Keratinocyte (primary cell): ENCODE measurements at regions not wholly inside any gene's neighbourhood (a gene's known extent, or its start where the extent isn't known, plus 50 kb on each side); places are given as distances from the start of the nearest gene placed in this dataset.

Source experiments
- DNase-seq: peaks from one replicate; pipeline ENCODE4 v3.0.0-alpha.2; 2011; ENCODE audit warnings: low read depth, missing footprints, low spot score
- FAIRE-seq: peaks from 2 replicates; lab custom pipeline; 2011; peaks lifted over from hg19 to GRCh38; lab: Jason Lieb, UNC
- H2AFZ ChIP-seq: 2 replicates; pipeline ENCODE4 v1.6.0; 2012; ENCODE audit warnings: low read length, control low read depth, inconsistent platforms; ENCODE audit not compliant: control insufficient read depth
- H3K27ac ChIP-seq: 2 replicates; pipeline ENCODE4 v1.5.1; 2011; ENCODE audit warnings: low read length; ENCODE audit not compliant: control insufficient read depth, insufficient read depth
- H3K27me3 ChIP-seq: 3 replicates; pipeline ENCODE4 v1.6.0; 2011; ENCODE audit warnings: low read length; ENCODE audit not compliant: control insufficient read depth, insufficient read depth; ENCODE audit errors: extremely low read depth
- H3K36me3 ChIP-seq, 2 experiments: 2 replicates in 1 of 2; 3 replicates in 1 of 2; pipeline ENCODE4 v1.5.1; 2011; ENCODE audit warnings: low read length in 2 of 2, mild to moderate bottlenecking in 1 of 2; ENCODE audit not compliant: control insufficient read depth in 2 of 2, insufficient read depth in 2 of 2; ENCODE audit errors: extremely low read depth in 1 of 2
- H3K4me1 ChIP-seq: 3 replicates; pipeline ENCODE4 v1.5.1; 2011; ENCODE audit warnings: low read length; ENCODE audit not compliant: control insufficient read depth, insufficient read depth; ENCODE audit errors: extremely low read depth
- H3K4me2 ChIP-seq: 3 replicates; pipeline ENCODE4 v1.6.0; 2011; ENCODE audit warnings: low read depth, low read length; ENCODE audit not compliant: control insufficient read depth, insufficient read depth; ENCODE audit errors: extremely low read depth
- H3K4me3 ChIP-seq, 3 experiments: fragments of 200-600 bp in 1 of 3; sonication (generic) in 1 of 3; 2 replicates in 2 of 3; 3 replicates in 1 of 3; pipeline ENCODE4 v1.5.1; 2011 to 2016; ENCODE audit warnings: low read length in 3 of 3, mild to moderate bottlenecking in 3 of 3, control low read depth in 2 of 3, inconsistent platforms in 1 of 3, low read depth in 1 of 3, mixed read lengths in 1 of 3, mixed run types in 1 of 3, moderate library complexity in 1 of 3; ENCODE audit not compliant: control insufficient read depth in 2 of 3, insufficient read depth in 2 of 3; ENCODE audit errors: extremely low read depth in 1 of 3
- H3K79me2 ChIP-seq: 2 replicates; pipeline ENCODE4 v1.6.0; 2012; ENCODE audit warnings: low read length; ENCODE audit not compliant: control insufficient read depth, insufficient read depth
- H3K9ac ChIP-seq: 3 replicates; pipeline ENCODE4 v1.6.0; 2011; ENCODE audit warnings: low read length; ENCODE audit not compliant: control insufficient read depth, insufficient read depth; ENCODE audit errors: extremely low read depth
- H3K9me1 ChIP-seq: 3 replicates; pipeline ENCODE4 v1.6.0; 2011; ENCODE audit warnings: low read length; ENCODE audit not compliant: control insufficient read depth, insufficient read depth; ENCODE audit errors: extremely low read depth
- H3K9me3 ChIP-seq: 2 replicates; pipeline ENCODE4 v1.5.1; 2012; ENCODE audit warnings: low read depth, low read length; ENCODE audit not compliant: control insufficient read depth
- H4K20me1 ChIP-seq: 3 replicates; pipeline ENCODE4 v1.6.0; 2011; ENCODE audit warnings: low read length; ENCODE audit not compliant: control insufficient read depth, insufficient read depth; ENCODE audit errors: extremely low read depth
- EZH2 ChIP-seq: IDR thresholded peaks from one replicate; pipeline ENCODE4 v1.6.1; 2012; ENCODE audit warnings: inconsistent platforms, mild to moderate bottlenecking, low read length, moderate library complexity
- dilution Hi-C: fragments of 300-500 bp; cut with MboI; formaldehyde crosslinking; loops from one replicate; pipeline ENCODE4 v1.7.0; 2020; ENCODE audit warnings: low sequenced_read_pairs; ENCODE audit not compliant: extremely low pct_ligation_motif_present
- TF ChIP-seq, protein P1 (sequence below), 3 experiments: IDR thresholded peaks in 1 of 3; conservative IDR thresholded peaks in 1 of 3; optimal IDR thresholded peaks in 1 of 3; 2 replicates in 2 of 3; 3 replicates in 1 of 3; pipeline versions ENCODE3 to v1.5.1; 2011; ENCODE audit warnings: low read length in 3 of 3, mild to moderate bottlenecking in 3 of 3, moderate library complexity in 2 of 3, control low read depth in 1 of 3, inconsistent platforms in 1 of 3; ENCODE audit not compliant: insufficient read depth in 2 of 3; ENCODE audit errors: extremely low read depth in 1 of 3

GRCh38 chr2:56707218-56707617 lies 523.4 kb downstream of the CCDC85A start:
- no peak overlapping the region for H3K27ac ChIP-seq
- H3K9me3 ChIP-seq, result no peaks in the 10 kb centered on the region
- H3K27me3 ChIP-seq, result no peaks in the 10 kb centered on the region
- TF ChIP-seq, protein P1, sequence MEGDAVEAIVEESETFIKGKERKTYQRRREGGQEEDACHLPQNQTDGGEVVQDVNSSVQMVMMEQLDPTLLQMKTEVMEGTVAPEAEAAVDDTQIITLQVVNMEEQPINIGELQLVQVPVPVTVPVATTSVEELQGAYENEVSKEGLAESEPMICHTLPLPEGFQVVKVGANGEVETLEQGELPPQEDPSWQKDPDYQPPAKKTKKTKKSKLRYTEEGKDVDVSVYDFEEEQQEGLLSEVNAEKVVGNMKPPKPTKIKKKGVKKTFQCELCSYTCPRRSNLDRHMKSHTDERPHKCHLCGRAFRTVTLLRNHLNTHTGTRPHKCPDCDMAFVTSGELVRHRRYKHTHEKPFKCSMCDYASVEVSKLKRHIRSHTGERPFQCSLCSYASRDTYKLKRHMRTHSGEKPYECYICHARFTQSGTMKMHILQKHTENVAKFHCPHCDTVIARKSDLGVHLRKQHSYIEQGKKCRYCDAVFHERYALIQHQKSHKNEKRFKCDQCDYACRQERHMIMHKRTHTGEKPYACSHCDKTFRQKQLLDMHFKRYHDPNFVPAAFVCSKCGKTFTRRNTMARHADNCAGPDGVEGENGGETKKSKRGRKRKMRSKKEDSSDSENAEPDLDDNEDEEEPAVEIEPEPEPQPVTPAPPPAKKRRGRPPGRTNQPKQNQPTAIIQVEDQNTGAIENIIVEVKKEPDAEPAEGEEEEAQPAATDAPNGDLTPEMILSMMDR (optimal IDR thresholded peaks at IDR 0.05 in 1 of 3, IDR thresholded peaks at IDR 0.05 in 1 of 3, conservative IDR thresholded peaks at IDR 0.05 in 1 of 3; ENCODE audit: extremely low read depth in 1 of 3, insufficient read depth in 2 of 3, low read length in 3 of 3), result no peak
- no peak for TF ChIP-seq EZH2
- H4K20me1 ChIP-seq, result no peaks in the 10 kb centered on the region
- H2AFZ ChIP-seq, result no peak overlapping the region
- H3K4me3 ChIP-seq, result no peak overlapping the region
- no peak for FAIRE-seq
- peaks cover 8% of the 10 kb centered on the region for H3K4me1 ChIP-seq
- no peak overlapping the region for H3K4me2 ChIP-seq
- H3K79me2 ChIP-seq, result no peaks in the 10 kb centered on the region
- H3K9ac ChIP-seq, result no peak overlapping the region
- dilution Hi-C loops, result no loop called here
- H3K9me1 ChIP-seq, result no peaks in the 10 kb centered on the region
- no peak for DNase-seq
- H3K36me3 ChIP-seq, result no peaks in the 10 kb centered on the region

DNA sequence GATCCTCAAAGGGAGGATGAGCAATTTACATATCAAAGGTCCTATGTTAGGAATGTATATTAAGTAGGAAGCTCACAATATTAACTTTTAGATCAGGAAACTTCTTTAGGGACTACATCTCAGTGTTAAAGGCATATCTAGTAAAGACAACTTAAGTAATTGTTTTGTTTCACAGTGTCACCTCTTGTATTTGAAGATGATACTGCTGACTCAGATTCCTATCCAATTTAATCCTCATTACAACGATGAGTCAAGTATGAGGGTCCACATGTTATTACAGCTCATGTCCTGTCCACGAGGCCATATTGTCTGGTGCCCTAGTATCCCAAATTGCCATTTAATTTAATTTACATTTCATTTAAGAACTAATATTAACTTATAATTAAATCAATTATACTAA lies 523.9 kb downstream of the CCDC85A start:
- no peak overlapping the region for H2AFZ ChIP-seq
- H3K9ac ChIP-seq, result no peak overlapping the region
- TF ChIP-seq, protein P1 (optimal IDR thresholded peaks at IDR 0.05 in 1 of 3, IDR thresholded peaks at IDR 0.05 in 1 of 3, conservative IDR thresholded peaks at IDR 0.05 in 1 of 3; ENCODE audit: extremely low read depth in 1 of 3, insufficient read depth in 2 of 3, low read length in 3 of 3), result no peak
- TF ChIP-seq EZH2, result no peak
- H3K79me2 ChIP-seq, result no peaks in the 10 kb centered on the region
- dilution Hi-C loops, result no loop called here
- H4K20me1 ChIP-seq, result no peaks in the 10 kb centered on the region
- no peaks in the 10 kb centered on the region for H3K9me3 ChIP-seq
- H3K4me1 ChIP-seq, result peaks cover 8% of the 10 kb centered on the region
- no peak overlapping the region for H3K4me3 ChIP-seq
- H3K27me3 ChIP-seq, result no peaks in the 10 kb centered on the region
- DNase-seq (no peak), FAIRE-seq (no peak)
- no peaks in the 10 kb centered on the region for H3K9me1 ChIP-seq
- H3K4me2 ChIP-seq, result no peak overlapping the region
- no peak overlapping the region for H3K27ac ChIP-seq
- H3K36me3 ChIP-seq, result no peaks in the 10 kb centered on the region
